ENCODE measurements at regions not wholly inside any gene's neighbourhood (a gene's known extent, or its start where the extent isn't known, plus 50 kb on each side); places are given as distances from the start of the nearest gene placed in this dataset.

DNA sequence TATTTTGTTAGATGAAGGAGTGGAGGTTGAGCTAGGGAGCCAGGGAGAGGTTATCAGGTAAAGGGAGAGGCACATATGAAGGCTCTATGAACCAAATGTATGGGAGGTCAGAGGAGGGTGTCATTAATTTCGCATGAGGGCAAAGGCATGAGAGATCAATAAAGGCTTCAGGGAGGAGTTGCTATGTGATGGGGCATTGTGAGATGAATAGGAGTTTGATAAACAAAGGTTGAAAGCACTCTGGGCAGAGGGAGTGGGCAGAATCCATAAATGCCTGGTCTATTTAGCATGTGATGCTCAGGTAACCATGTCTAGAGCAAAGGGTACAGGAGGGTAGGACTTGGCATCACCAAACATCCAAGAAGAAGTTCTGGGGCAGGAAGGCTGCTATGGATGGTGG lies 273.4 kb downstream of the HAUS1 start:
- Mint-ChIP-seq H3K4me3 (no peak overlapping the region), H3K4me1 (peaks cover 6% of the 10 kb centered on the region), H3K36me3 (no peaks in the 10 kb centered on the region), H3K27me3 (ENCODE audit: low read depth) (no peaks in the 10 kb centered on the region), H3K9me3 (no peaks in the 10 kb centered on the region), H3K27ac (no peak overlapping the region)
- ChIA-PET CTCF (no interaction called here), POLR2A (no interaction called here)
- no peak for ATAC-seq
- no peak for DNase-seq (ENCODE audit: low spot score)
- TF ChIP-seq, protein P1, sequence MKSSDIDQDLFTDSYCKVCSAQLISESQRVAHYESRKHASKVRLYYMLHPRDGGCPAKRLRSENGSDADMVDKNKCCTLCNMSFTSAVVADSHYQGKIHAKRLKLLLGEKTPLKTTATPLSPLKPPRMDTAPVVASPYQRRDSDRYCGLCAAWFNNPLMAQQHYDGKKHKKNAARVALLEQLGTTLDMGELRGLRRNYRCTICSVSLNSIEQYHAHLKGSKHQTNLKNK (CRISPR knock-in tag; IDR thresholded peaks at IDR 0.05) = no peak
- TF ChIP-seq NR2C2 (CRISPR knock-in tag; IDR thresholded peaks at IDR 0.05) (no peak), IRF2 (CRISPR knock-in tag; IDR thresholded peaks at IDR 0.05; ENCODE audit: borderline replicate concordance, low read depth) (no peak), CREB1 (CRISPR knock-in tag; IDR thresholded peaks at IDR 0.05) (no peak), ESRRA (CRISPR knock-in tag; IDR thresholded peaks at IDR 0.05; ENCODE audit: borderline replicate concordance) (no peak), ELF4 (CRISPR knock-in tag; IDR thresholded peaks at IDR 0.05; ENCODE audit: low read depth) (no peak), ZNF219 (CRISPR knock-in tag; IDR thresholded peaks at IDR 0.05; ENCODE audit: borderline replicate concordance) (no peak), NFE2L1 (CRISPR knock-in tag; IDR thresholded peaks at IDR 0.05) (no peak), GRHL2 (CRISPR knock-in tag; IDR thresholded peaks at IDR 0.05; ENCODE audit: insufficient replicate concordance, severe bottlenecking) (no peak)
- TF ChIP-seq, protein P2, sequence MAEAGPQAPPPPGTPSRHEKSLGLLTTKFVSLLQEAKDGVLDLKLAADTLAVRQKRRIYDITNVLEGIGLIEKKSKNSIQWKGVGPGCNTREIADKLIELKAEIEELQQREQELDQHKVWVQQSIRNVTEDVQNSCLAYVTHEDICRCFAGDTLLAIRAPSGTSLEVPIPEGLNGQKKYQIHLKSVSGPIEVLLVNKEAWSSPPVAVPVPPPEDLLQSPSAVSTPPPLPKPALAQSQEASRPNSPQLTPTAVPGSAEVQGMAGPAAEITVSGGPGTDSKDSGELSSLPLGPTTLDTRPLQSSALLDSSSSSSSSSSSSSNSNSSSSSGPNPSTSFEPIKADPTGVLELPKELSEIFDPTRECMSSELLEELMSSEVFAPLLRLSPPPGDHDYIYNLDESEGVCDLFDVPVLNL (CRISPR knock-in tag; IDR thresholded peaks at IDR 0.05; ENCODE audit: borderline replicate concordance, low read depth) = no peak
- TF ChIP-seq, protein P3, sequence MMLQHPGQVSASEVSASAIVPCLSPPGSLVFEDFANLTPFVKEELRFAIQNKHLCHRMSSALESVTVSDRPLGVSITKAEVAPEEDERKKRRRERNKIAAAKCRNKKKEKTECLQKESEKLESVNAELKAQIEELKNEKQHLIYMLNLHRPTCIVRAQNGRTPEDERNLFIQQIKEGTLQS (CRISPR knock-in tag; conservative IDR thresholded peaks at IDR 0.05) = no peak
- TF ChIP-seq, protein P4, sequence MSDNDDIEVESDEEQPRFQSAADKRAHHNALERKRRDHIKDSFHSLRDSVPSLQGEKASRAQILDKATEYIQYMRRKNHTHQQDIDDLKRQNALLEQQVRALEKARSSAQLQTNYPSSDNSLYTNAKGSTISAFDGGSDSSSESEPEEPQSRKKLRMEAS (CRISPR knock-in tag; IDR thresholded peaks at IDR 0.05) = no peak
- TF ChIP-seq, protein P5, sequence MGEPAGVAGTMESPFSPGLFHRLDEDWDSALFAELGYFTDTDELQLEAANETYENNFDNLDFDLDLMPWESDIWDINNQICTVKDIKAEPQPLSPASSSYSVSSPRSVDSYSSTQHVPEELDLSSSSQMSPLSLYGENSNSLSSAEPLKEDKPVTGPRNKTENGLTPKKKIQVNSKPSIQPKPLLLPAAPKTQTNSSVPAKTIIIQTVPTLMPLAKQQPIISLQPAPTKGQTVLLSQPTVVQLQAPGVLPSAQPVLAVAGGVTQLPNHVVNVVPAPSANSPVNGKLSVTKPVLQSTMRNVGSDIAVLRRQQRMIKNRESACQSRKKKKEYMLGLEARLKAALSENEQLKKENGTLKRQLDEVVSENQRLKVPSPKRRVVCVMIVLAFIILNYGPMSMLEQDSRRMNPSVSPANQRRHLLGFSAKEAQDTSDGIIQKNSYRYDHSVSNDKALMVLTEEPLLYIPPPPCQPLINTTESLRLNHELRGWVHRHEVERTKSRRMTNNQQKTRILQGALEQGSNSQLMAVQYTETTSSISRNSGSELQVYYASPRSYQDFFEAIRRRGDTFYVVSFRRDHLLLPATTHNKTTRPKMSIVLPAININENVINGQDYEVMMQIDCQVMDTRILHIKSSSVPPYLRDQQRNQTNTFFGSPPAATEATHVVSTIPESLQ (CRISPR knock-in tag; IDR thresholded peaks at IDR 0.05) = no peak
- TF ChIP-seq, protein P6, sequence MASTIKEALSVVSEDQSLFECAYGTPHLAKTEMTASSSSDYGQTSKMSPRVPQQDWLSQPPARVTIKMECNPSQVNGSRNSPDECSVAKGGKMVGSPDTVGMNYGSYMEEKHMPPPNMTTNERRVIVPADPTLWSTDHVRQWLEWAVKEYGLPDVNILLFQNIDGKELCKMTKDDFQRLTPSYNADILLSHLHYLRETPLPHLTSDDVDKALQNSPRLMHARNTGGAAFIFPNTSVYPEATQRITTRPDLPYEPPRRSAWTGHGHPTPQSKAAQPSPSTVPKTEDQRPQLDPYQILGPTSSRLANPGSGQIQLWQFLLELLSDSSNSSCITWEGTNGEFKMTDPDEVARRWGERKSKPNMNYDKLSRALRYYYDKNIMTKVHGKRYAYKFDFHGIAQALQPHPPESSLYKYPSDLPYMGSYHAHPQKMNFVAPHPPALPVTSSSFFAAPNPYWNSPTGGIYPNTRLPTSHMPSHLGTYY (CRISPR knock-in tag; IDR thresholded peaks at IDR 0.05) = no peak
- TF ChIP-seq, protein P7, sequence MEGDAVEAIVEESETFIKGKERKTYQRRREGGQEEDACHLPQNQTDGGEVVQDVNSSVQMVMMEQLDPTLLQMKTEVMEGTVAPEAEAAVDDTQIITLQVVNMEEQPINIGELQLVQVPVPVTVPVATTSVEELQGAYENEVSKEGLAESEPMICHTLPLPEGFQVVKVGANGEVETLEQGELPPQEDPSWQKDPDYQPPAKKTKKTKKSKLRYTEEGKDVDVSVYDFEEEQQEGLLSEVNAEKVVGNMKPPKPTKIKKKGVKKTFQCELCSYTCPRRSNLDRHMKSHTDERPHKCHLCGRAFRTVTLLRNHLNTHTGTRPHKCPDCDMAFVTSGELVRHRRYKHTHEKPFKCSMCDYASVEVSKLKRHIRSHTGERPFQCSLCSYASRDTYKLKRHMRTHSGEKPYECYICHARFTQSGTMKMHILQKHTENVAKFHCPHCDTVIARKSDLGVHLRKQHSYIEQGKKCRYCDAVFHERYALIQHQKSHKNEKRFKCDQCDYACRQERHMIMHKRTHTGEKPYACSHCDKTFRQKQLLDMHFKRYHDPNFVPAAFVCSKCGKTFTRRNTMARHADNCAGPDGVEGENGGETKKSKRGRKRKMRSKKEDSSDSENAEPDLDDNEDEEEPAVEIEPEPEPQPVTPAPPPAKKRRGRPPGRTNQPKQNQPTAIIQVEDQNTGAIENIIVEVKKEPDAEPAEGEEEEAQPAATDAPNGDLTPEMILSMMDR (IDR thresholded peaks at IDR 0.05) = no peak

DNA sequence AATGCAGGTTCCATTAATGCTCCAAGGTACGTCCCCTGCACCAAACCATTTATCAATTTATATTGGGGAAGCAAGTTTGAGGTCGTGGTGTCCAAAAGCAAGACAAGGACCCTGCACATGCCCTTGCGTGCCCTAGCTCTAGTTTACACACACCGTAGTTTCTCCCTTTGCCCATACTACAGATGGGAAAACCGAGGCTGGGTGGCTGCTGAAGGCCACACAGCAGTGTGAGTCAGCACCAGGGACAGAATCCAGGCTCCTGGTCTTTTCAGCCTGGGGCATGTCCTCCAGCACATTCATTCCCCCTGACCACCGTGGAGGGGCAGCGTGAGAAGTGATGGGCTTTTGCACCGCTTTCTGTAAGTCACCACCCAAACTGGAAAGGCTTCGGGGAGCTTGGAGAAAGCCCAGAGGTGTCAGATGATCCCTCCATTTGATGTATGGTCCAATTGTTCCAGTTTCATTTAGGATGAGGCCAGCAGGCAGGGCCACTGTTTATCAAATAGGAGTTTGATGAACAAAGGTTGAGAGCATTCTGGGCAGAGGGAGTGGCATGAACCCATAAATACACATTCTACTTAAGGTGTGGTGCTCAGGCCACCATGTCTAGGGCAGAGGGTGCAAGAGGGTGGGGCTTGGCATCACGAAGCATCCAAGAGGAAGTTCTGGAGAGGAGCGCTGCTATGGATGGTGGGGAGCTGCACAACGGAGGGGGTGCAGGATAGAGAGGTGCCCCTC lies 274.1 kb downstream of the HAUS1 start:
- no peaks in the 10 kb centered on the region for H3K27me3 Mint-ChIP-seq (ENCODE audit: low read depth)
- TF ChIP-seq, protein P8, sequence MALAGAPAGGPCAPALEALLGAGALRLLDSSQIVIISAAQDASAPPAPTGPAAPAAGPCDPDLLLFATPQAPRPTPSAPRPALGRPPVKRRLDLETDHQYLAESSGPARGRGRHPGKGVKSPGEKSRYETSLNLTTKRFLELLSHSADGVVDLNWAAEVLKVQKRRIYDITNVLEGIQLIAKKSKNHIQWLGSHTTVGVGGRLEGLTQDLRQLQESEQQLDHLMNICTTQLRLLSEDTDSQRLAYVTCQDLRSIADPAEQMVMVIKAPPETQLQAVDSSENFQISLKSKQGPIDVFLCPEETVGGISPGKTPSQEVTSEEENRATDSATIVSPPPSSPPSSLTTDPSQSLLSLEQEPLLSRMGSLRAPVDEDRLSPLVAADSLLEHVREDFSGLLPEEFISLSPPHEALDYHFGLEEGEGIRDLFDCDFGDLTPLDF (CRISPR knock-in tag; IDR thresholded peaks at IDR 0.05) = no peak
- TF ChIP-seq CBFB (CRISPR knock-in tag; IDR thresholded peaks at IDR 0.05; ENCODE audit: low read depth) = no peak
- TF ChIP-seq, protein P4 (CRISPR knock-in tag; IDR thresholded peaks at IDR 0.05) = no peak
- TF ChIP-seq ZBTB21 (CRISPR knock-in tag; IDR thresholded peaks at IDR 0.05; ENCODE audit: borderline replicate concordance) = no peak
- TF ChIP-seq, protein P9, sequence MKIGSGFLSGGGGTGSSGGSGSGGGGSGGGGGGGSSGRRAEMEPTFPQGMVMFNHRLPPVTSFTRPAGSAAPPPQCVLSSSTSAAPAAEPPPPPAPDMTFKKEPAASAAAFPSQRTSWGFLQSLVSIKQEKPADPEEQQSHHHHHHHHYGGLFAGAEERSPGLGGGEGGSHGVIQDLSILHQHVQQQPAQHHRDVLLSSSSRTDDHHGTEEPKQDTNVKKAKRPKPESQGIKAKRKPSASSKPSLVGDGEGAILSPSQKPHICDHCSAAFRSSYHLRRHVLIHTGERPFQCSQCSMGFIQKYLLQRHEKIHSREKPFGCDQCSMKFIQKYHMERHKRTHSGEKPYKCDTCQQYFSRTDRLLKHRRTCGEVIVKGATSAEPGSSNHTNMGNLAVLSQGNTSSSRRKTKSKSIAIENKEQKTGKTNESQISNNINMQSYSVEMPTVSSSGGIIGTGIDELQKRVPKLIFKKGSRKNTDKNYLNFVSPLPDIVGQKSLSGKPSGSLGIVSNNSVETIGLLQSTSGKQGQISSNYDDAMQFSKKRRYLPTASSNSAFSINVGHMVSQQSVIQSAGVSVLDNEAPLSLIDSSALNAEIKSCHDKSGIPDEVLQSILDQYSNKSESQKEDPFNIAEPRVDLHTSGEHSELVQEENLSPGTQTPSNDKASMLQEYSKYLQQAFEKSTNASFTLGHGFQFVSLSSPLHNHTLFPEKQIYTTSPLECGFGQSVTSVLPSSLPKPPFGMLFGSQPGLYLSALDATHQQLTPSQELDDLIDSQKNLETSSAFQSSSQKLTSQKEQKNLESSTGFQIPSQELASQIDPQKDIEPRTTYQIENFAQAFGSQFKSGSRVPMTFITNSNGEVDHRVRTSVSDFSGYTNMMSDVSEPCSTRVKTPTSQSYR (CRISPR knock-in tag; IDR thresholded peaks at IDR 0.05) = no peak
- TF ChIP-seq GTF2I (CRISPR knock-in tag; conservative IDR thresholded peaks at IDR 0.05) = peak; percentile 62; the same call in 1 of the 2 replicates
- no peak for TF ChIP-seq TCF7 (CRISPR knock-in tag; IDR thresholded peaks at IDR 0.05; ENCODE audit: low read depth)
- H3K4me3 Mint-ChIP-seq = no peak overlapping the region
- H3K27ac Mint-ChIP-seq = no peak overlapping the region
- peaks cover 6% of the 10 kb centered on the region for H3K4me1 Mint-ChIP-seq
- DNase-seq (ENCODE audit: low spot score) = no peak
- no peaks in the 10 kb centered on the region for H3K36me3 Mint-ChIP-seq
- ATAC-seq = no peak
- no peaks in the 10 kb centered on the region for H3K9me3 Mint-ChIP-seq
- POLR2A ChIA-PET = no interaction called here
- CTCF ChIA-PET = interaction anchor here (1.2 to 3.1 kb wide), 2 partner anchors 11 to 15 kb away, joined by 3 to 15 read pairs; no protein-coding TSS in a partner anchor
